Small intestine (tissue), 7 donors: ENCODE measurements at regions not wholly inside any gene's neighbourhood (a gene's known extent, or its start where the extent isn't known, plus 50 kb on each side); places are given as distances from the start of the nearest gene placed in this dataset.

Experiments
- DNase-seq, 2 donors: peaks; one replicate each; pipeline versions ENCODE4 v3.0.0 to v3.0.0-alpha.2; 2013
- FAIRE-seq: peaks from 2 replicates; lab custom pipeline; 2012; peaks lifted over from hg19 to GRCh38; lab: Jason Lieb, UNC
- H3K27ac ChIP-seq, 3 donors: one replicate each; pipeline ENCODE4 v1.5.1; 2013; ENCODE audit warnings: low read length in 2 of 3, mild to moderate bottlenecking in 2 of 3, control low read depth in 1 of 3, inconsistent platforms in 1 of 3, low read depth in 1 of 3, moderate library complexity in 1 of 3
- H3K27me3 ChIP-seq, 3 donors: one replicate each; pipeline ENCODE4 v1.6.1; 2013; ENCODE audit warnings: low read length in 3 of 3, inconsistent platforms in 1 of 3; ENCODE audit not compliant: control insufficient read depth in 3 of 3, insufficient read depth in 3 of 3
- H3K36me3 ChIP-seq, 3 donors: one replicate each; pipeline ENCODE4 v1.6.1; 2013; ENCODE audit warnings: low read length in 3 of 3, inconsistent platforms in 1 of 3, low read depth in 1 of 3, mild to moderate bottlenecking in 1 of 3, moderate library complexity in 1 of 3; ENCODE audit not compliant: control insufficient read depth in 3 of 3, insufficient read depth in 2 of 3
- H3K4me1 ChIP-seq, 3 donors: one replicate each; pipeline ENCODE4 v1.6.1; 2013; ENCODE audit warnings: low read length in 2 of 3, inconsistent platforms in 1 of 3, low read depth in 1 of 3, mild to moderate bottlenecking in 1 of 3, moderate library complexity in 1 of 3; ENCODE audit not compliant: control insufficient read depth in 3 of 3, insufficient read depth in 2 of 3
- H3K4me3 ChIP-seq, 3 donors: one replicate each; pipeline ENCODE4 v1.5.1; 2013; ENCODE audit warnings: low read length in 3 of 3, control low read depth in 1 of 3, inconsistent platforms in 1 of 3, low read depth in 1 of 3, mild to moderate bottlenecking in 1 of 3, moderate library complexity in 1 of 3
- H3K9me3 ChIP-seq, 2 donors: one replicate each; pipeline ENCODE4 v1.6.1; 2013; ENCODE audit warnings: low read depth in 1 of 2, low read length in 1 of 2; ENCODE audit not compliant: control insufficient read depth in 2 of 2, insufficient read depth in 1 of 2
- WGBS, 3 donors: extraction: QIAGEN DNeasy Blood & Tissue Kit; methylation state at CpG; one replicate each; pipeline ENCODE4 v1.1.7; 2013; 5-methylcytosine and 5-hydroxymethylcytosine counted together
- donor health status: healthy with polysubstance abuse.
- donor health status: control.
- donor health status: control.
- donor health status: Bipolar disorder and iron deficiency.
- donor health status: healthy.

DNA sequence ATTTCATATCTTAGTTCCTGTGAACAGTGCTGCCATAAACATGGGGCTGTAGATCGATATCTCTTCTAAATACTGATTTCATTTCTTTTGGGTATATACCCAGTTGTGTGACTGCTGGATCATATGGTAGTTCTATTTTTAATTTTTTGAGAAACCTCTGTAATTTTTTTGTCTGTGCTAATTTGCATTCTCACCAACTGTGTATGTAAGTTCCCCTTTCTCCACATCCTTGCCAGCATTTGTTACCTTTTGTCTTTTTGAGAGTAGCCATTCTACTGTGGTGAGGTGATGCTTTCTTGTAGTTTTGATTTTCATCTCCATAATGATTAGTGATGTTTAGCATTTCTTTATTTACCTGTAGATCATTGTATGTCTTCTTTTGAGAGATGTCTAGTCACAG, 2086.5 kb upstream of the TENM3 start:
- no peaks in the 10 kb centered on the region for H3K36me3 ChIP-seq
- FAIRE-seq: no peak
- H3K27me3 ChIP-seq: no peaks in the 10 kb centered on the region
- DNase-seq: no peak
- H3K4me3 ChIP-seq: no peak overlapping the region
- no peaks in the 10 kb centered on the region for H3K4me1 ChIP-seq
- H3K9me3 ChIP-seq: no peaks in the 10 kb centered on the region
- H3K27ac ChIP-seq: no peak overlapping the region
- WGBS, 3 donors: 89 to 91% (median 90%) methylated on average over 1 of the region's 1 CpG

DNA sequence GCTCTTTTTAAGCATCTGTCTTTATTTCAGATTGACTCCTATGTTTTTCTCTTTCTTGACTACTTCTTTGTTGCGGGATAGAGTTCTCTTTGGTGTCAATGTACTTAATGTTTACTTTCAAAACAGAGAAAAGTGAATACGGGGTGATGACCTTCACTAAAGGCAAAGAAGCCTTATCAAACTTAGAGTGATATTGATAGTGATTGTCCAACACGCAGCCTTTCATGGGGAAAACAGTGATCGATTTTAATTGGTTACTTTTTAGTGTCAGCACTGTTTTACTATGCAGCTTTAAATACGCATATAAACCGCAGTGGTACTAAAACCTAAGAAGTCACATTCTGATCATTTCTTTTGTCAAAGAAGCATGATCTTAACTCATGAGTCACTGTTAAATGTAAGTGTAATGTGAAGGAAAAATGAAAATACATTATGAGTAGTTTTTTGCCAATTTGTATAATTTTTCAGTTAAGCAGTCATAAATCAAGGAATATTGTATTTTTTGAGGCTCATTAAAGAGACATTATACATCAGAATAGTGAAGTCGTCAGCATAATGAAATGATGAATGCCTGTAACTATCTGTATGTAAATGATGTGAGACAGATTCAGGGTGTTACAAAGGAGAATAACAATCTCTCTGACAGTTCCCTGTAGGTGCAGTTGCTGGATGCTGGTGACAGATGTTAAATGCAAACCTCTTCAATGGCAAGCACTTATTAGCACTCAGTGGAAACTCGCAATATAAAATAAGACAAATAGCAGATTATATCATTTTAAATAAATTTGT, 2082.8 kb upstream of the TENM3 start:
- DNase-seq (no peak), FAIRE-seq (no peak)
- H3K4me1 ChIP-seq: no peaks in the 10 kb centered on the region
- H3K27ac ChIP-seq: no peak overlapping the region
- 66 to 67% (median 66%) methylated on average over 8 of the region's 8 CpGs for WGBS, 3 donors
- no peaks in the 10 kb centered on the region for H3K9me3 ChIP-seq
- no peaks in the 10 kb centered on the region for H3K27me3 ChIP-seq
- no peaks in the 10 kb centered on the region for H3K36me3 ChIP-seq
- no peak overlapping the region for H3K4me3 ChIP-seq

DNA sequence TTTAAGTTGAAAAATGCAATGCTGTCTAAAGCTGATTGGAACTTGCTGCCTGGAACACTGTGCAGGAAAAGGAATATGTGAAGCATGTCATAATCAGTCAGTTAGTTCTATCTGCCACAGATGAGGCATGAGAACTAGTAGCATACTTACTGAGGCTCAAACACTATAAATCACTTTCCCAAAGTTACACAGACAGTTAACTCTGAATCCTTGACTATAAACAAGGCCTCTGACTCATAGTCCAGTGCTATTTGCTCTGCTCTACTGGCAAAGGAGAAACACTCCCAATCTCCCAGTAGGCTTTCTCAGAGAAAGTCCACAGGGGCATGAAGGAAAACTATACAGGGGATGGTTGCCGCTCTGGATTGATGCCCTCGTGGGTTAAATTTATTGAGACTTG, 2078.4 kb upstream of the TENM3 start:
- 54 to 71% (median 58%) methylated on average over 2 of the region's 2 CpGs for WGBS, 3 donors
- DNase-seq (peak in 1 of 2 donors; percentile 45), FAIRE-seq (no peak)
- H3K4me1 ChIP-seq: no peaks in the 10 kb centered on the region
- H3K27me3 ChIP-seq: no peaks in the 10 kb centered on the region
- no peak overlapping the region for H3K27ac ChIP-seq
- H3K36me3 ChIP-seq: no peaks in the 10 kb centered on the region
- no peaks in the 10 kb centered on the region for H3K9me3 ChIP-seq
- H3K4me3 ChIP-seq: no peak overlapping the region

DNA sequence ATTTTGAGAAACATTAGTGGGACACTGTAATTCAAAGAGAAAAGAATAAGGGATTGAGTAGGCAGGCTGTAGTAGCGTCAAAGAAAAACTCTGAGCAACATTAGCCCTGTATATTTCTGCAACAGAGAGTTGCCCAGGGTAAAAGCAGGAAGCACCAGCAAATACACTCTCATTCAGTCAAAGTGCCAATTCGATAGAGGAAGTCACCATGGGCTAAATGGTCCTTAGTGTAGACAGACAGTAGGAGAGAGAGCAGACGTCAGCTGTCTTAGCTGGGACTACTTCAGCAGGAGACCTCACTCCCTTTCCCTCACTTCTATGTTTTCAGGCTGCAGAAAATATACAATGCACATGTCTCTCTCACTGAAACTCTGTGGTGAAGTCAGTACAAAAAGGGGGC, 2073.8 kb upstream of the TENM3 start:
- no peaks in the 10 kb centered on the region for H3K36me3 ChIP-seq
- DNase-seq (no peak), FAIRE-seq (no peak)
- no peak overlapping the region for H3K4me3 ChIP-seq
- 58 to 60% (median 60%) methylated on average over 3 of the region's 3 CpGs for WGBS, 3 donors
- no peaks in the 10 kb centered on the region for H3K4me1 ChIP-seq
- no peak overlapping the region for H3K27ac ChIP-seq
- H3K9me3 ChIP-seq: no peaks in the 10 kb centered on the region
- H3K27me3 ChIP-seq: no peaks in the 10 kb centered on the region

DNA sequence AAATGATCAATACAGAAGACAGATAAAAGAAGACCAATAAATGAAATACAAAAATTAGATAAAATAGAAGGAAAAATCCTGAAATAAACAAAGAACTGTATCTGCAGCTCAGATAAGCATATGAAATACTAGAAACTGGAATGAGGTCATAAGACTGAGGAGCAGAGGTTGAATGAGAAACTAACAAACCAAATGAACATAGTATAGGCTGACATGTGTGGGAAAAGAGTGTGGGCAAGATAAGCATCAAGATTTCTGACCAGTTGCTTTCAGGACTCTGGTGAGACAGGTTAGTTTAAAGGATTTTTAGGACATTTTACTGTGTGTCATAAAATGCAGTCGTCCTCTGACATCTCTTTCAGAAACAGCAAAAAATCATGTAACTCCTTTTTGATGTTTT, 2073.2 kb upstream of the TENM3 start:
- Histone ChIP-seq H3K36me3 (no peaks in the 10 kb centered on the region), H3K27me3 (no peaks in the 10 kb centered on the region), H3K27ac (no peak overlapping the region), H3K4me3 (no peak overlapping the region), H3K9me3 (no peaks in the 10 kb centered on the region), H3K4me1 (no peaks in the 10 kb centered on the region)
- WGBS, 3 donors: 30 to 55% (median 41%) methylated on average over 1 of the region's 1 CpG
- FAIRE-seq (no peak), DNase-seq (peak in 1 of 2 donors; percentile 2)

DNA sequence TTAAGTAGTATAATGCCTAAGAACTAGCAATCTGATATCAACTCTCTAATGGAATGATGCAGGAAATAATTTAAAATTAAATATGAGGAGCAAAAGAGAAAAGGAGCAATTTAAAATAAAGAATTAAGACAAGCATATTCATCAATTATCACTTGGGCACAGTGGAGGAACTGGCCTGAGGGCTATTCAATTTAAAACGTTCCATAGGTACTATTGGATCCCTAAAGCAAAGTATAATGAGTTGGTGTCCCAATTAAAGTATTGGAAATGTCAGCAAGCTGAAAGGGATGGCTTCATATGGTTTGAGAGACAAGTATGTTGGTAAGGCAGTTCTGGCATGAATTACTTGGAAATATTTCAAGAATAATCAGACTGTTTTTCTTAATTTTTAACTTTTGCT, 2064.1 kb upstream of the TENM3 start:
- DNase-seq (no peak), FAIRE-seq (no peak)
- Histone ChIP-seq H3K4me1 (no peaks in the 10 kb centered on the region), H3K27me3 (no peaks in the 10 kb centered on the region), H3K36me3 (no peaks in the 10 kb centered on the region), H3K27ac (no peak overlapping the region), H3K9me3 (no peaks in the 10 kb centered on the region), H3K4me3 (no peak overlapping the region)
- 34 to 54% (median 49%) methylated on average over 1 of the region's 1 CpG for WGBS, 3 donors

DNA sequence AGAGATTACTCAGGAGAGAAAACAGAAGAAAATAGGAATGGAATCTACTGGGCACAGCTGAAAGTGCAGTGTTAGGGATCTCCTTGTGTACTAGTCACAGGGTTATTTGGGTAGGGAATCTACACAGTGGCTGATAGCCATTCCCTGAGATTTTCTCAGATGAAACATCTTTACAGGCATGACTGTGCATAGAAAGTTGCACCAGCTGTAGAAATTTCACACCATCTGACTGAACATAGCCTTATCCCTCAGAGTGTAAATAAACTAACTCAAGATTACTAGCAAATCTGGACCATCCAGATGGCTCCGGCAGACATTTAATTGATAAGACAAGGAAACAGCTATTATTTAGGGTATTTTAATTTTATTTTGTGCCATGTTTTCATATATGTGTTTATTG, 2053.5 kb upstream of the TENM3 start:
- H3K27ac ChIP-seq: no peak overlapping the region
- DNase-seq (no peak), FAIRE-seq (no peak)
- no peaks in the 10 kb centered on the region for H3K4me1 ChIP-seq
- 63 to 68% (median 64%) methylated on average over 1 of the region's 1 CpG for WGBS, 3 donors
- no peaks in the 10 kb centered on the region for H3K36me3 ChIP-seq
- no peak overlapping the region for H3K4me3 ChIP-seq
- no peaks in the 10 kb centered on the region for H3K9me3 ChIP-seq
- H3K27me3 ChIP-seq: no peaks in the 10 kb centered on the region

DNA sequence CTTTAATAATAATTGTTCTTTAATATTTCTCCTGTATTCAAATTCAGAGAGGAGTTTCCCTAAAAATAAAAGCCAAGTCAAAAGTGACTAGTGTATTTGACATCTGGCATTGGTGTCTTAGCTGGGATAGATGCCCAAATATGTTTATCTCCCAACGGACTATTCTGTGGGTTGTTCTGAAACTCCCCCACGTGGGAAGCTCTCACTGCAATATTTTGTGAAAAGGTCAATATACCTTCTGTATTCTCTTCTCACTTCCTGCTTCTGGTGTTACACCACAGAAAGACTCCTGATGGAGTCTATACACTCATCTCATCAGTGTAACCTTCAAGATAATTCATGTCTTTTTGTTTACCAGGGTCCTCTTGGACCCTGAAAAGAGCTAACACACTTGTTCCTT, 2052.8 kb upstream of the TENM3 start:
- no peaks in the 10 kb centered on the region for H3K4me1 ChIP-seq
- no peaks in the 10 kb centered on the region for H3K9me3 ChIP-seq
- H3K4me3 ChIP-seq: no peak overlapping the region
- DNase-seq (no peak), FAIRE-seq (no peak)
- no peaks in the 10 kb centered on the region for H3K36me3 ChIP-seq
- H3K27ac ChIP-seq: no peak overlapping the region
- H3K27me3 ChIP-seq: no peaks in the 10 kb centered on the region
- 28 to 42% (median 33%) methylated on average over 2 of the region's 2 CpGs for WGBS, 3 donors

DNA sequence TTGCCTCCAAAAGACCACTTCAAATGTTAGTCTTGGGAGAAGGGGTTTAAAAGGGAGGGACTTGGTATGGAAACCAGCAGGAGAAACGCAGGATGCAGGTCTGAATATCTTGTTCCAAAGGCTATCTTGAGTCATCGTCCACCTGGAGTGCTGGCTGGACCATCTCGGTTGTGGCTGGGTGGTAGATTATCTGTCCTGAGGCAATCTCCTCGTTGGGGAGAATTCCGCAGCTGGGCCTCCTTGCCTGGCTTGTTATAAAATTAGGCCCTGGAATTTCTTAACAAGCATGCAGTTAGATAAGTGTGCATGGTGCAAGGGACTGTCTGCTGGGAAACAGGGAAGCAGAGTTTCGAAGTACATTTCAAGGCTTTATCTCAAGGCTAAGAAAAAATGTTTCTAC, 2045.7 kb upstream of the TENM3 start:
- DNase-seq (peak in 1 of 2 donors; percentile 44), FAIRE-seq (no peak)
- no peaks in the 10 kb centered on the region for H3K27me3 ChIP-seq
- no peak overlapping the region for H3K4me3 ChIP-seq
- H3K9me3 ChIP-seq: no peaks in the 10 kb centered on the region
- no peaks in the 10 kb centered on the region for H3K4me1 ChIP-seq
- no peak overlapping the region for H3K27ac ChIP-seq
- H3K36me3 ChIP-seq: no peaks in the 10 kb centered on the region
- 20 to 49% (median 43%) methylated on average over 6 of the region's 6 CpGs for WGBS, 3 donors
